ENCODE measurements at regions not wholly inside any gene's neighbourhood (a gene's known extent, or its start where the extent isn't known, plus 50 kb on each side); places are given as distances from the start of the nearest gene placed in this dataset.

- TF ChIP-seq POLR2A (IDR thresholded peaks at IDR 0.05) (no peak), CTCF (IDR thresholded peaks at IDR 0.05) (no peak)
These were observed 55.7 kb downstream of the IRX5 start for GRCh38 chr16:54986409-54986808.
